Anterior cingulate cortex (tissue), 58 donors: ENCODE measurements at regions not wholly inside any gene's neighbourhood (a gene's known extent, or its start where the extent isn't known, plus 50 kb on each side); places are given as distances from the start of the nearest gene placed in this dataset.

Source experiments
- DNase-seq, 58 donors: peaks; one replicate each; lab custom pipeline; 2025; lab: John Stamatoyannopoulos, UW

- no peak for DNase-seq
These were observed 96.2 kb upstream of the RBBP8 start for GRCh38 chr18:22836932-22837331.

GRCh38 chr18:22838221-22838620, 94.9 kb upstream of the RBBP8 start:
- DNase-seq = no peak

- DNase-seq = no peak
These were observed 94.4 kb upstream of the RBBP8 start for GRCh38 chr18:22838639-22839277.

GRCh38 chr18:22839340-22839821, 93.7 kb upstream of the RBBP8 start:
- DNase-seq = no peak

- no peak for DNase-seq
These were observed 92.5 kb upstream of the RBBP8 start for GRCh38 chr18:22840606-22841144.

GRCh38 chr18:22841840-22842239, 91.3 kb upstream of the RBBP8 start:
- DNase-seq = no peak

GRCh38 chr18:22844190-22844589, 88.9 kb upstream of the RBBP8 start:
- no peak for DNase-seq

GRCh38 chr18:22844628-22845027, 88.5 kb upstream of the RBBP8 start:
- DNase-seq = no peak

- no peak for DNase-seq
These were observed 86.9 kb upstream of the RBBP8 start for GRCh38 chr18:22846088-22846683.

GRCh38 chr18:22846697-22847096, 86.4 kb upstream of the RBBP8 start:
- DNase-seq = no peak

GRCh38 chr18:22847392-22847791, 85.7 kb upstream of the RBBP8 start:
- no peak for DNase-seq

- no peak for DNase-seq
These were observed 85.2 kb upstream of the RBBP8 start for GRCh38 chr18:22847867-22848451.

GRCh38 chr18:22848615-22849014, 84.5 kb upstream of the RBBP8 start:
- DNase-seq = no peak

- no peak for DNase-seq
These were observed 76.3 kb upstream of the RBBP8 start for GRCh38 chr18:22856870-22857269.

- no peak for DNase-seq
These were observed 75.0 kb upstream of the RBBP8 start for GRCh38 chr18:22858121-22858520.

- no peak for DNase-seq
These were observed 72.3 kb upstream of the RBBP8 start for GRCh38 chr18:22860807-22861206.

GRCh38 chr18:22865354-22866116, 67.6 kb upstream of the RBBP8 start:
- DNase-seq = no peak

- DNase-seq = no peak
These were observed 64.3 kb upstream of the RBBP8 start for GRCh38 chr18:22868831-22869230.

- no peak for DNase-seq
These were observed 61.2 kb upstream of the RBBP8 start for GRCh38 chr18:22871809-22872525.

- DNase-seq = no peak
These were observed 60.1 kb upstream of the RBBP8 start for GRCh38 chr18:22872900-22873537.
